Esophagus squamous epithelium (tissue), 5 donors: ENCODE measurements at regions not wholly inside any gene's neighbourhood (a gene's known extent, or its start where the extent isn't known, plus 50 kb on each side); places are given as distances from the start of the nearest gene placed in this dataset.
A peak's percentile ranks its signal among the peaks of the same experiment; 100 is the strongest.

ENCODE experiments used
- DNase-seq: peaks from one replicate; lab custom pipeline; 2025; lab: John Stamatoyannopoulos, UW
- H3K27ac ChIP-seq, 4 donors: fragments of 200-600 bp; sonication (generic); one replicate each; pipeline ENCODE4 v1.5.1; 2016 to 2019; ENCODE audit warnings: mild to moderate bottlenecking in 1 of 4
- H3K27me3 ChIP-seq, 4 donors: fragments of 200-600 bp; sonication (generic); 1 replicate in 3 of 4; 2 replicates in 1 of 4; pipeline versions ENCODE4 v1.5.1 to v1.6.0; 2017 to 2021; ENCODE audit warnings: antibody characterized with exemption in 1 of 4
- H3K36me3 ChIP-seq, 3 donors: fragments of 200-600 bp; sonication (generic); one replicate each; pipeline ENCODE4 v1.5.1; 2016 to 2019
- H3K4me1 ChIP-seq, 3 donors: fragments of 200-600 bp; sonication (generic); one replicate each; pipeline ENCODE4 v1.5.1; 2017 to 2019
- H3K4me3 ChIP-seq, 4 donors: fragments of 200-600 bp; sonication (generic); 1 replicate in 3 of 4; 2 replicates in 1 of 4; pipeline ENCODE4 v1.5.1; 2016 to 2019; ENCODE audit warnings: mild to moderate bottlenecking in 2 of 4, moderate library complexity in 1 of 4
- H3K9me3 ChIP-seq, 3 donors: fragments of 200-600 bp; sonication (generic); one replicate each; pipeline ENCODE4 v1.5.1; 2016 to 2019
- CTCF ChIP-seq, 6 experiments: fragments of 450-650 bp in 4 of 6; fragments of 200-600 bp in 2 of 6; sonication (generic) in 2 of 6; IDR thresholded peaks; one replicate each; pipeline ENCODE4 v1.5.1; 2016 to 2019; ENCODE audit warnings: antibody characterized with exemption in 6 of 6, mild to moderate bottlenecking in 4 of 6, moderate library complexity in 4 of 6
- POLR2A ChIP-seq, 4 donors: fragments of 450-650 bp; IDR thresholded peaks; one replicate each; pipeline ENCODE4 v1.6.1; 2017; ENCODE audit warnings: antibody characterized with exemption in 4 of 4, mild to moderate bottlenecking in 4 of 4, moderate library complexity in 3 of 4
- WGBS, 2 donors: methylation state at CpG; one replicate each; pipeline ENCODE4 v1.1.5; 2018; 5-methylcytosine and 5-hydroxymethylcytosine counted together
- intact Hi-C: fragments of 100-400 bp; cut with DNase I; formaldehyde crosslinking; loops from one replicate; pipeline ENCODE4 v1.15.0; 2022
- donor health status: DM: yes; HTN: yes; CAD: no.

- Histone ChIP-seq H3K27me3 (no peaks in the 10 kb centered on the region), H3K9me3 (no peaks in the 10 kb centered on the region), H3K36me3 (no peaks in the 10 kb centered on the region), H3K4me3 (no peak overlapping the region), H3K4me1 (peaks cover 4 to 9% (median 6%) of the 10 kb centered on the region in 3 donors), H3K27ac (no peak overlapping the region)
- TF ChIP-seq CTCF (IDR thresholded peaks at IDR 0.05) (no peak), POLR2A (IDR thresholded peaks at IDR 0.05) (no peak)
- intact Hi-C loops, result no loop called here
- no peak for DNase-seq
- WGBS, 2 donors, result 61 to 94% methylated on average over 4 of the region's 4 CpGs
Measured at GRCh38 chr13:31940076-31940475, 91.5 kb upstream of the FRY start.

- peaks cover 8 to 18% (median 8%) of the 10 kb centered on the region in 3 donors for H3K4me1 ChIP-seq
- TF ChIP-seq CTCF (IDR thresholded peaks at IDR 0.05), result no peak
- TF ChIP-seq POLR2A (IDR thresholded peaks at IDR 0.05), result no peak
- H3K27ac ChIP-seq, result no peak overlapping the region
- no peaks in the 10 kb centered on the region for H3K36me3 ChIP-seq
- no peak overlapping the region for H3K4me3 ChIP-seq
- no peaks in the 10 kb centered on the region for H3K9me3 ChIP-seq
- no peak for DNase-seq
- WGBS, 2 donors, result 63 to 69% methylated on average over 3 of the region's 3 CpGs
- intact Hi-C loops, result no loop called here
- no peaks in the 10 kb centered on the region for H3K27me3 ChIP-seq
Measured at GRCh38 chr13:31943591-31943990, 88.0 kb upstream of the FRY start.

GRCh38 chr13:31944262-31945160, 87.1 kb upstream of the FRY start:
- no peaks in the 10 kb centered on the region for H3K9me3 ChIP-seq
- no peaks in the 10 kb centered on the region for H3K27me3 ChIP-seq
- no peak for TF ChIP-seq CTCF (IDR thresholded peaks at IDR 0.05)
- no peak for TF ChIP-seq POLR2A (IDR thresholded peaks at IDR 0.05)
- H3K4me3 ChIP-seq, result no peak overlapping the region
- DNase-seq, result no peak
- peaks cover 8 to 18% (median 8%) of the 10 kb centered on the region in 3 donors for H3K4me1 ChIP-seq
- peak overlapping the region in 3 of 4 donors; percentile 29 to 56 (median 48) for H3K27ac ChIP-seq
- intact Hi-C loops, result no loop called here
- WGBS, 2 donors, result 37 to 46% methylated on average over 3 of the region's 3 CpGs
- H3K36me3 ChIP-seq, result no peaks in the 10 kb centered on the region

GRCh38 chr13:31945202-31945961, 86.2 kb upstream of the FRY start:
- Histone ChIP-seq H3K9me3 (no peaks in the 10 kb centered on the region), H3K27ac (peak overlapping the region in 3 of 4 donors; percentile 29 to 56 (median 48)), H3K4me3 (no peak overlapping the region), H3K27me3 (no peaks in the 10 kb centered on the region), H3K4me1 (peaks cover 8 to 18% (median 8%) of the 10 kb centered on the region in 3 donors), H3K36me3 (no peaks in the 10 kb centered on the region)
- WGBS, 2 donors, result 25 to 52% methylated on average over 14 of the region's 14 CpGs
- no peak for DNase-seq
- intact Hi-C loops, result no loop called here
- TF ChIP-seq POLR2A (IDR thresholded peaks at IDR 0.05), result peak in 2 of 4 donors; percentile 20 to 37
- TF ChIP-seq CTCF (IDR thresholded peaks at IDR 0.05), result no peak
